ENCODE measurements at regions not wholly inside any gene's neighbourhood (a gene's known extent, or its start where the extent isn't known, plus 50 kb on each side); places are given as distances from the start of the nearest gene placed in this dataset.

DNA sequence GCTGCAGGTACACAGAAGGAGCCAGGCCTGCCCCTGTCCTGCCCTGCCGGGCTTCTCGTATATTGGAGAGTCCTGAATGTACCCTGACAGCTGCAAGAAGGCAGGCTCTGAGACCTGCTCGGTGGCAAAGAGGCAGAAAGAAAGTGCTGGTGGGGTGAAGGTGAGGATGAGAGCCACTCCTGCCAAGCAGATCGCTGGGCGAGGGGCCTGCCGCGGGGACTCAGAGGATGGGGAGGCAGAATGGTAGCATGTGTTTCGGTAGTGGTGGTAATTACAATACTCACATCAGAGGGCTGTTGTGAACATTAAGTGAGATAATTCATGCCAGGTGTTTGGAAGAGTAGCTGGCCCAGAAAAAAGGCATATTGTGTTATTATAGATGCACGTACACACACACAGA lies 56.6 kb upstream of the SLC22A23 start:
- H3K36me3 ChIP-seq, result no peaks in the 10 kb centered on the region
- DNase-seq, result no peak
- H3K4me1 ChIP-seq, result peaks cover under 1% of the 10 kb centered on the region; the same call in 1 of the 2 replicates
- no peak overlapping the region for H3K4me3 ChIP-seq (ENCODE audit: low read depth, low read length)
- H3K9me3 ChIP-seq, result no peaks in the 10 kb centered on the region
- no peak for TF ChIP-seq CTCF (IDR thresholded peaks at IDR 0.05; ENCODE audit: low read depth, low read length)
- no peaks in the 10 kb centered on the region for H3K27me3 ChIP-seq

- no peaks in the 10 kb centered on the region for H3K9me3 ChIP-seq
- H3K4me1 ChIP-seq, result no peaks in the 10 kb centered on the region
- no peaks in the 10 kb centered on the region for H3K27me3 ChIP-seq
- H3K4me3 ChIP-seq (ENCODE audit: low read depth, low read length), result no peak overlapping the region
- H3K36me3 ChIP-seq, result no peaks in the 10 kb centered on the region
- DNase-seq, result no peak
- no peak for TF ChIP-seq CTCF (IDR thresholded peaks at IDR 0.05; ENCODE audit: low read depth, low read length)
Measured at GRCh38 chr6:3512832-3513231, 56.0 kb upstream of the SLC22A23 start.

GRCh38 chr6:3510617-3511016 lies 53.8 kb upstream of the SLC22A23 start:
- Histone ChIP-seq H3K9me3 (no peaks in the 10 kb centered on the region), H3K36me3 (no peaks in the 10 kb centered on the region), H3K4me3 (ENCODE audit: low read depth, low read length) (no peak overlapping the region), H3K4me1 (no peaks in the 10 kb centered on the region), H3K27me3 (no peaks in the 10 kb centered on the region)
- TF ChIP-seq CTCF (IDR thresholded peaks at IDR 0.05; ENCODE audit: low read depth, low read length), result no peak
- no peak for DNase-seq

DNA sequence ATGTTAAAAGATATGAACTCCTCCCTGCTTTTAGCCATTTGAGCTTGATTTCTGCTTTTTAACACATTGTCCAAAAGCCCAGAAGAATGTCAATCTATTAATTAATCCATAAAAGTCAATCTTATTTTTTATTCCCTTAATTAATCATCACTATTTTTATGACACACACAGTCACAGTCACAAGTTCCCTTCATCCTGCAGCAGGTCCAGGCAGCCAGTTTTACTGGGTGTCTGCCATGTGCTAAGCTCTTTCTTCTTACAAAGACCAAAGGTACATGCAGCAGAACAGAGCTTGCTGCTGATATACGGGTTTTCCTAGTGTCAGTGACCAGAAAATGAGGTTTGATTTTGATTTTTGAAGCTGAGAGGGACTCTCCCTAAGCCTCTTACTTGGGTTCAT lies 53.3 kb upstream of the SLC22A23 start:
- no peak for DNase-seq
- Histone ChIP-seq H3K4me1 (no peaks in the 10 kb centered on the region), H3K9me3 (no peaks in the 10 kb centered on the region), H3K27me3 (no peaks in the 10 kb centered on the region), H3K4me3 (ENCODE audit: low read depth, low read length) (no peak overlapping the region), H3K36me3 (no peaks in the 10 kb centered on the region)
- no peak for TF ChIP-seq CTCF (IDR thresholded peaks at IDR 0.05; ENCODE audit: low read depth, low read length)

- no peak for DNase-seq
- no peak overlapping the region for H3K4me3 ChIP-seq (ENCODE audit: low read depth, low read length)
- no peaks in the 10 kb centered on the region for H3K9me3 ChIP-seq
- H3K27me3 ChIP-seq, result no peaks in the 10 kb centered on the region
- H3K36me3 ChIP-seq, result no peaks in the 10 kb centered on the region
- no peaks in the 10 kb centered on the region for H3K4me1 ChIP-seq
- no peak for TF ChIP-seq CTCF (IDR thresholded peaks at IDR 0.05; ENCODE audit: low read depth, low read length)
Measured at GRCh38 chr6:3509336-3509735, 52.5 kb upstream of the SLC22A23 start.

GRCh38 chr6:3506751-3507383 lies 50.0 kb upstream of the SLC22A23 start:
- DNase-seq, result no peak
- Histone ChIP-seq H3K27me3 (no peaks in the 10 kb centered on the region), H3K36me3 (no peaks in the 10 kb centered on the region), H3K9me3 (no peaks in the 10 kb centered on the region), H3K4me1 (no peaks in the 10 kb centered on the region), H3K4me3 (ENCODE audit: low read depth, low read length) (no peak overlapping the region)
- no peak for TF ChIP-seq CTCF (IDR thresholded peaks at IDR 0.05; ENCODE audit: low read depth, low read length)
